ENCODE measurements at regions not wholly inside any gene's neighbourhood (a gene's known extent, or its start where the extent isn't known, plus 50 kb on each side); places are given as distances from the start of the nearest gene placed in this dataset.

DNA sequence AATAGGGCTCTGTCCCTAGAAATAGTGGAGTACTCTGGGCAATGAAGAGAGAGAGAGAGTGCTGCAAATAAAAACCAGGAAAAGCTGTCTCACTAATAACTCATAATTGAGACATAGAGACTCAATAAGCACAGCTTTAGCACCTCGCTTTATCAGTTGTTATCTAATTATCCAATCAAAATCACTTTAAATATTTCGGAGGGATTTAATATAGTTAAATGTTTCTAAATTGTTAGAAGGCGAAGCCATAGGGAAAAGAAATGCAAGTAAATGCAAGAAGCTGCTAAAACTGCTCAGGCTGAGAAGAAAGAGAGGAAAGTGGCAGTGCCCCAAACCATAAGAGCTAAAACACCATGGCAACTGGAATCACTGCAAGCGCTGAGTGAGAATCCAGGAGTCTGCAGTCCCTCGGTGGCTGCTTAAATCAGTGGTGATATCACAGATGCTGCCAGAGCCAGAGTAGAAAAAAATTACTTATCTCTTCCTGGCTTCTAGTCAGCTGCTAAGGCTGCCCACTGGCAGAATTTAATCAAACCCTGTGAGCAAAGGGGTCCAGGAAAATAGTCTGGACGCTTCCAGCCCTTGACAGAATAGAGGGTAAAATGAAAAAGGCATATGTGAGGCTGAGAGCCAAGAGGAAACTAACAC, 150.4 kb upstream of the CHRM2 start:
- H4K20me1 ChIP-seq (ENCODE audit: insufficient read depth, low read length) = no peaks in the 10 kb centered on the region
- H3K4me1 ChIP-seq (ENCODE audit: insufficient read depth, low read length, severe bottlenecking) = no peaks in the 10 kb centered on the region
- TF ChIP-seq CTCF (IDR thresholded peaks at IDR 0.05; ENCODE audit: low read length) (no peak), EZH2 (IDR thresholded peaks at IDR 0.05; ENCODE audit: borderline replicate concordance, low read length) (no peak)
- H3K4me3 ChIP-seq (ENCODE audit: low read depth, low read length, poor library complexity, severe bottlenecking) = no peak overlapping the region
- H3K4me2 ChIP-seq (ENCODE audit: low read length) = no peak overlapping the region
- H3K79me2 ChIP-seq (ENCODE audit: insufficient read depth, low read length) = no peaks in the 10 kb centered on the region
- no peak overlapping the region for H3K9ac ChIP-seq (ENCODE audit: low read length)
- no peak overlapping the region for H2AFZ ChIP-seq (ENCODE audit: low read length)
- no peaks in the 10 kb centered on the region for H3K9me2 ChIP-seq (ENCODE audit: low read depth, low read length)
- H3K36me3 ChIP-seq (ENCODE audit: insufficient read depth, low read length) = no peaks in the 10 kb centered on the region
- no peak overlapping the region for H3K27ac ChIP-seq (ENCODE audit: low read depth, low read length, poor library complexity, severe bottlenecking)
- no peaks in the 10 kb centered on the region for H3K9me3 ChIP-seq (ENCODE audit: low read length)
- no peaks in the 10 kb centered on the region for H3F3A ChIP-seq (ENCODE audit: insufficient read depth, low read length)
- no peaks in the 10 kb centered on the region for H3K27me3 ChIP-seq (ENCODE audit: insufficient read depth, low read length)

- Histone ChIP-seq H3K9me2 (ENCODE audit: low read depth, low read length) (no peaks in the 10 kb centered on the region), H3K4me3 (ENCODE audit: low read depth, low read length, poor library complexity, severe bottlenecking) (no peak overlapping the region), H3K4me2 (ENCODE audit: low read length) (no peak overlapping the region), H3K79me2 (ENCODE audit: insufficient read depth, low read length) (no peaks in the 10 kb centered on the region), H3K9me3 (ENCODE audit: low read length) (no peaks in the 10 kb centered on the region), H3K4me1 (ENCODE audit: insufficient read depth, low read length, severe bottlenecking) (no peaks in the 10 kb centered on the region), H2AFZ (ENCODE audit: low read length) (no peak overlapping the region), H3F3A (ENCODE audit: insufficient read depth, low read length) (no peaks in the 10 kb centered on the region), H3K27ac (ENCODE audit: low read depth, low read length, poor library complexity, severe bottlenecking) (no peak overlapping the region), H3K27me3 (ENCODE audit: insufficient read depth, low read length) (no peaks in the 10 kb centered on the region), H3K9ac (ENCODE audit: low read length) (no peak overlapping the region), H3K36me3 (ENCODE audit: insufficient read depth, low read length) (no peaks in the 10 kb centered on the region), H4K20me1 (ENCODE audit: insufficient read depth, low read length) (no peaks in the 10 kb centered on the region)
- TF ChIP-seq EZH2 (IDR thresholded peaks at IDR 0.05; ENCODE audit: borderline replicate concordance, low read length) (no peak), CTCF (IDR thresholded peaks at IDR 0.05; ENCODE audit: low read length) (no peak)
Observed at GRCh38 chr7:136714062-136714461, 154.4 kb upstream of the CHRM2 start.

- Histone ChIP-seq H2AFZ (ENCODE audit: low read length) (no peak overlapping the region), H3K4me2 (ENCODE audit: low read length) (no peak overlapping the region), H3K79me2 (ENCODE audit: insufficient read depth, low read length) (no peaks in the 10 kb centered on the region), H3K27me3 (ENCODE audit: insufficient read depth, low read length) (no peaks in the 10 kb centered on the region), H4K20me1 (ENCODE audit: insufficient read depth, low read length) (no peaks in the 10 kb centered on the region), H3K4me1 (ENCODE audit: insufficient read depth, low read length, severe bottlenecking) (no peaks in the 10 kb centered on the region), H3K36me3 (ENCODE audit: insufficient read depth, low read length) (no peaks in the 10 kb centered on the region), H3K9me2 (ENCODE audit: low read depth, low read length) (no peaks in the 10 kb centered on the region), H3K9me3 (ENCODE audit: low read length) (no peaks in the 10 kb centered on the region), H3K4me3 (ENCODE audit: low read depth, low read length, poor library complexity, severe bottlenecking) (no peak overlapping the region), H3K9ac (ENCODE audit: low read length) (no peak overlapping the region), H3F3A (ENCODE audit: insufficient read depth, low read length) (no peaks in the 10 kb centered on the region), H3K27ac (ENCODE audit: low read depth, low read length, poor library complexity, severe bottlenecking) (no peak overlapping the region)
- TF ChIP-seq CTCF (IDR thresholded peaks at IDR 0.05; ENCODE audit: low read length) (no peak), EZH2 (IDR thresholded peaks at IDR 0.05; ENCODE audit: borderline replicate concordance, low read length) (no peak)
Observed at GRCh38 chr7:136710751-136711150, 157.7 kb upstream of the CHRM2 start.

All from OCI-LY1 (cell line).